ENCODE measurements at regions not wholly inside any gene's neighbourhood (a gene's known extent, or its start where the extent isn't known, plus 50 kb on each side); places are given as distances from the start of the nearest gene placed in this dataset.
"Not testable (repeated sequence)": the region's sequence is repeated elsewhere in the genome, so short reads cannot be mapped to it uniquely, and the experiment has no call there.

DNA sequence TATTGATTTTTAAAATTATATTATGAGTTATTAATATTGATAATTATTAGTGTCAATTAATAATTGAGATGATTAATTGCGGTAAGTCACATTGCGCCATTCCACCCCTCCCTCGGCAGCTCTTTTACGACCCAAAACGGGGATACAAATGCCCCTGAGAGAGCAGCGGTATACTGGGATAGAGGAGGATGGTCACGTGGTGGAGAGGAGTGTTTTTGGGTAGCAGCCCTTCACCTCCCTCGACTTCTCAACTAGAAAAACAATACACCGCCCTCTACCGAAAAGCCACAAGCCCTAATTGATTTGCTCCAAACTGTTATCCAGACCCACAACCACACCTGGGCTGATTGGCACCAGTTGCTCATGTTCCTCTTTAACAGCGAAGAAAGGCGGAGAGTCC, 71.0 kb downstream of the DAPL1 start:
- DNase-seq (ENCODE audit: low read depth): not testable (repeated sequence)

DNA sequence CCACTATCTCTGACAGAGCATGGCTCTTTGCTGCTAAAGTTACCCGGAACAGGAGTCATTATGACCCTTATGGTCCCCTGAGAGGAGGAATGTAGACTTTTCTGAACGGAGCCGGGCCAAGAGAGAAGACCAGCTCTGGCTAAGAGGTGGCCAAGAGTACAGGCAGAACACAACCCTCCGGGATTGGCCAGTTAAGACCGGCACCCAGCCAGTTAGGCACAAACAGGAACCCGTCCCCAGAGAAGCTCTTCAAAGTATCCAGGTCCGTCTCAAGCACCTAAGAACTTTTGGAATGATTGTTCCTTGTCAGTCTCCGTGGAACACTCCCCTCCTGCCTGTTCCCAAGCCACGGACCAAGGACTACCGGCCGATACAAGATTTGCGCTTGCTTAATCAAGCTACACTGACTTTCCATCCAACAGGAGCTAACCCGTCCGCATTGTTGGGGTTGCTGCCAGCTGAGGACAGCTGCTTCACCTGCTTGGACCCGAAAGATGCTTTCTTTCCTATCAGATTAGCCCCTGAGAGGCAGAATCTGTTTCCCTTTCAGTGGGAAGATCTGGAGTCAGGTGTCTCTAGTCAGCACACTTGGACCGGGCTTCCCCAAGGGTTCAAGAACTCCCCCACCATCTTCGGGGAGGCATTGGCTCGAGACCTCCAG, 72.5 kb downstream of the DAPL1 start:
- not testable (repeated sequence) for H3K4me3 ChIP-seq (ENCODE audit: low read depth, low read length); DNase-seq (ENCODE audit: low read depth)

More for the DNA sequence above, 71.0 kb downstream of the DAPL1 start:
- not testable (repeated sequence) for H3K4me3 ChIP-seq (ENCODE audit: low read depth, low read length)

DNA sequence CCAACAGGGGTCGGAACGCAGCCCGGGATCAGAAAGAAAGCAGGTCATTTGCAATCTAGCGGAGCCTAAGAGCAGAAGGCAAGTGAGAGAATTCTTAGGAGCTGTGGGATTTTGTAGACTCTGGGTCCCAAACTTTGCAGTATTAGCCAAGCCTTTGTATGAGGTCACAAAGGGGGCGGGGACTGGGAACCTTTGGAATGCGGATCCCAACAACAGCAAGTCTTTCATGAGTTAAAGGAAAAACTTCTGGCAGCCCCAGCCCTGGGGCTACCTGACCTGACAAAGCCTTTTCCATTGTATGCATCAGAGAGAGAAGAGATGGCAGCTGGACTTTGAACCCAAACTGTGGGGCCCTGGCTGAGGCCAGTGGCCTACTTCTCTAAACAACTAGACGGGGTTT, 73.3 kb downstream of the DAPL1 start:
- H3K4me3 ChIP-seq (ENCODE audit: low read depth, low read length); DNase-seq (ENCODE audit: low read depth): not testable (repeated sequence)

DNA sequence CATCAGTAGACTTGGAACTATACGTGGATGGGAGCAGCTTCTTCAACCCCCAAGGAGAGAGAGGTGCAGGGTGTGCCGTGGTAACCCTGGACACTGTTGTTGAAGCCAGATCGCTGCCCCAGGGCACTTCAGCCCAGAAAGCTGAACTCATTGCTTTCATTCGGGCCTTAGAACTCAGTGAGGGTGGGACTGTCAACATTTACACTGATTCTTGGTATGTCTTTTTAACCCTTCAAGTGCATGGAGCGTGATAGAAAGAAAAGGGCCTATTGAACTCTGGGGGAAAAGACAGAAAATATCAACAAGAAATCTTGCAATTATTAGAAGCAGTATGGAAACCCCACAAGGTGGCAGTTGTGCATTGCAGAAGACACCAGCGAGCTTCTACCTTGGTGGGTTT, 74.0 kb downstream of the DAPL1 start:
- not testable (repeated sequence) for H3K4me3 ChIP-seq (ENCODE audit: low read depth, low read length); DNase-seq (ENCODE audit: low read depth)

DNA sequence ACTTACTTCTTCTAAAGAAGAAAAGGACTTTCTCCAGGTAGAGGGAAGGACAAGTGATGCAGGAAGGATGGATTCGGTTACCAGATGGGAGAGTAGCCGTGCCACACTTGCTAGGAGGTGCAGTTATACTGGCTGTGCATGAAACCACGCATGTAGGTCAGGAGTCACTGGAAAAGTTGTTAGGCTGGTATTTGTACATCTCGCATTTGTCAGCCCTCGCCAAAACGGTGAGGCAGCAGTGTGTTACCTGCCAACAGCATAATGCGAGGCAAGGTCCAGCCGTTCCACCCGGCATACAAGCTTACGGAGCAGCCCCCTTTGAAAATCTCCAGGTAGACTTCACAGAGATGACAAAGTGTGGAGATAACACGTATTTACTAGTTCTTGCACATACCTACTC, 74.5 kb downstream of the DAPL1 start:
- not testable (repeated sequence) for H3K4me3 ChIP-seq (ENCODE audit: low read depth, low read length); DNase-seq (ENCODE audit: low read depth)

DNA sequence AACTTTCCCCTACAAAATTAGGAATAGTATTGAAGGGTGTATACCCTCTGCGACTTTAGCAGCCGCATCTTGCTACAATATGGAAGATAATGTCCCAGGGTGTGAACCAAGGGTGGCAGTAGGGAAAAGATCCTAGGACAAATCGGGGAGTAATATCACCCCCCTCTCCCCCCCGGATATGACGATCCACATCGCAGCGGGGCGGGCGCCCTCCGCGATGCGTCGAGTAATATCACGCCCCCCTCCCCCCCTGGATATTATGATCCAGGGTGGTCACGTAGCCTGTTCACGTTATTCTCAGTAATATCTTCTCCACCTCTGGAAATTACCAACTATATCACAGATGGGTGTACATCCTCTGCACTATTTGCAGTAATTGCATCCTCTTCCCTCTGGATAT, 82.9 kb downstream of the DAPL1 start:
- H3K4me3 ChIP-seq (ENCODE audit: low read depth, low read length): no peak overlapping the region
- DNase-seq (ENCODE audit: low read depth): no peak
- TF ChIP-seq, protein P1, sequence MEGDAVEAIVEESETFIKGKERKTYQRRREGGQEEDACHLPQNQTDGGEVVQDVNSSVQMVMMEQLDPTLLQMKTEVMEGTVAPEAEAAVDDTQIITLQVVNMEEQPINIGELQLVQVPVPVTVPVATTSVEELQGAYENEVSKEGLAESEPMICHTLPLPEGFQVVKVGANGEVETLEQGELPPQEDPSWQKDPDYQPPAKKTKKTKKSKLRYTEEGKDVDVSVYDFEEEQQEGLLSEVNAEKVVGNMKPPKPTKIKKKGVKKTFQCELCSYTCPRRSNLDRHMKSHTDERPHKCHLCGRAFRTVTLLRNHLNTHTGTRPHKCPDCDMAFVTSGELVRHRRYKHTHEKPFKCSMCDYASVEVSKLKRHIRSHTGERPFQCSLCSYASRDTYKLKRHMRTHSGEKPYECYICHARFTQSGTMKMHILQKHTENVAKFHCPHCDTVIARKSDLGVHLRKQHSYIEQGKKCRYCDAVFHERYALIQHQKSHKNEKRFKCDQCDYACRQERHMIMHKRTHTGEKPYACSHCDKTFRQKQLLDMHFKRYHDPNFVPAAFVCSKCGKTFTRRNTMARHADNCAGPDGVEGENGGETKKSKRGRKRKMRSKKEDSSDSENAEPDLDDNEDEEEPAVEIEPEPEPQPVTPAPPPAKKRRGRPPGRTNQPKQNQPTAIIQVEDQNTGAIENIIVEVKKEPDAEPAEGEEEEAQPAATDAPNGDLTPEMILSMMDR (IDR thresholded peaks at IDR 0.05; ENCODE audit: insufficient read depth, low read depth, low read length): no peak

DNA sequence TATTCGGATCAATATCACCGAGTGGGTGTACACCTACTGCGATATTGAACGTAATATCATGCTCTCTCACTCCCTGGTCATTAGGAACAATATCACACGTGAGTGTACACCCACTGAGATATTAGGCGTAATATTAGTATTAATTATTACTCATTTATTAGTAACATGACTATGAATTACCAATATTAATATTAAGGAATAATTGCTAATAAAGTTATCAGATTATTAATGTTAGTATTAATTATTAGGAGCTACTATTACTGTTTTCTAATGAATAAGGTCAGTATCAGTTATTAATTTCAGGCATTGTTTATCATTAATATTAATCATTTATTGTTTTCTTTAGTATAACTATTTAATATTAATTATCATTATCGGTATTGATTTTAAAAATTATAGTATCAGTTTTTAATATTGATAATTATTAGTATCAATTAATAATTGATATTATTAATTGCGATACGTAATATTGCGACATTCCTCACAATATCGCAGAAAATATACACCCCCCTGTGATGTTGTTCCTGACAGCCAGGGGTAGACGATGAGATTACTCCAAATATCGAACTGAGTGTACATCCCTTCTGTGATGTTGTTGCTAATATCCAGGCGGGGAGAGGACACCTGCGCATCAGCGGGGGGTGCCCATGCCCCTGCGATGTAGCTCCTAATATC, 84.2 kb downstream of the DAPL1 start:
- no peak overlapping the region for H3K4me3 ChIP-seq (ENCODE audit: low read depth, low read length)
- DNase-seq (ENCODE audit: low read depth): no peak
- TF ChIP-seq, protein P1 (IDR thresholded peaks at IDR 0.05; ENCODE audit: insufficient read depth, low read depth, low read length): no peak

DNA sequence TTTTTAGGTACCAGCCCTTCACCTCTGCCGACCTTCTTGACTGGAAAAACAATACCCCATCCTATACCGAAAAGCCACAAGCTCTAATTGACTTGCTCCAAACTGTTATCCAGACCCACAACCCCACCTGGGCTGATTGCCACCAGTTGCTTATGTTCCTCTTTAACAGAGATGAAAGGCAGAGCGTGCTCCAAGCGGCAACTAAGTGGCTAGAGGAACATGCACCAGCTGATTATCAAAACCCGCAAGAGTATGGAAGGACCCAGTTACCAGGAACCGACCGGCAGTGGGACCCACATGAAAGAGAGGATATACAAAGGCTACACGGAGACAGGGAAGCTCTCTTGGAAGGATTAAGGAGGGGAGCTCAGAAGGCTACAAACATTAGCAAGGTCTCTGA, 86.1 kb upstream of the TANC1 start:
- TF ChIP-seq, protein P1 (IDR thresholded peaks at IDR 0.05; ENCODE audit: insufficient read depth, low read depth, low read length): no peak
- H3K4me3 ChIP-seq (ENCODE audit: low read depth, low read length): no peak overlapping the region
- no peak for DNase-seq (ENCODE audit: low read depth)

DNA sequence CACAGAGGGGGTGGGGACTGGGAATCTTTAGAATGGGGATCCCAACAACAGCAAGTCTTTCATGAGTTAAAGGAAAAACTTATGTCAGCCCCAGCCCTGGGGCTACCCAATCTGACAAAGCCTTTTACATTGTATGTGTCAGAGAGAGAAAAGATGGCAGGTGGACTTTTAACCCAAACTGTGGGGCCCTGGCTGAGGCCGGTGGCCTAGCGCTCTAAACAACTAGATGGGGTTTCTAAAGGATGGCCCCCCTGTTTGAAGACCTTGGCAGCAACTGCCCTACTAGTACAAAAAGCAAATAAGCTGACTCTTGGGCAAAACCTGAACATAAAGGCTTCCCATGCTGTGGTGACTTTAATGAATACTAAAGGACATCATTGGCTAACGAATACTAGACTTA, 83.9 kb upstream of the TANC1 start:
- not testable (repeated sequence) for H3K4me3 ChIP-seq (ENCODE audit: low read depth, low read length); DNase-seq (ENCODE audit: low read depth)

DNA sequence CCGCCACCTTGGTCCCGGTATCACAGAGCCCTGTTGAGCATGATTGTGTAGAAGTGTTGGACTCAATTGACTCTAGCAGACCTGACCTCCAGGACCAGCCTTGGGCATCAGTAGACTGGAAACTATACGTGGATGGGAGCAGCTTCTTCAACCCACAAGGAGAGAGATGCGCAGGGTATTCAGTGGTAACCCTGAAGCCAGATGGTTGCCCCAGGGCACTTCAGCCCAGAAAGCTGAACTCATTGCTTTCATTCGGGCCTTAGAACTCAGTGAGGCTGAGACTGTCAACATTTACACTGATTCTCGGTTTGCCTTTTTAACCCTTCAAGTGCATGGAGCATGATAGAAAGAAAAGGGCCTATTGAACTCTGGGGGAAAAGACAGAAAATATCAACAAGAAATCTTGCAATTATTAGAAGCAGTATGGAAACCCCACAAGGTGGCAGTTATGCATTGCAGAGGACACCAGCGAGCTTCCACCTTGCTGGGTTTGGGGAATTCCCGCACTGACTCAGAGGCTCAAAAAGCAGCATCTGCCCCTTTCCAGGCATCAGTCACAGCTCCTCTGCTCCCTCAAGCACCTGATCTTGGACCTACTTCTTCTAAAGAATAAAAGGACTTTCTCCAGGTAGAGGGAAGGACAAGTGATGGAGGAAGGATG, 83.3 kb upstream of the TANC1 start:
- not testable (repeated sequence) for H3K4me3 ChIP-seq (ENCODE audit: low read depth, low read length); DNase-seq (ENCODE audit: low read depth)

DNA sequence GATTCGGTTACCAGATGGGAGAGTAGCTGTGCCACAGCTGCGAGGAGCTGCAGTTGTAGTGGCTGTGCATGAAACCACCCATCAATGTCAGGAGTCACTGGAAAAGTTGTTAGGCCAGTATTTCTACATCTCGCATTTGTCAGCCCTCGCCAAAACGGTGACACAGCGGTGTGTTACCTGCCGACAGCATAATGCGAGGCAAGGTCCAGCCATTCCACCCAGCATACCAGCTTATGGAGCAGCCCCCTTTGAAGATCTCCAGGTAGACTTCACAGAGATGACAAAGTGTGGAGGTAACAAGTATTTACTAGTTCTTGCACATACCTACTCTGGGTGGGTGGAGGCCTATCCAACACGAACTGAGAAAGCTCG, 82.8 kb upstream of the TANC1 start:
- not testable (repeated sequence) for DNase-seq (ENCODE audit: low read depth); H3K4me3 ChIP-seq (ENCODE audit: low read depth, low read length)

Measured in fibroblast of villous mesenchyme (primary cell).